Left lung (tissue), 4 donors: ENCODE measurements at regions not wholly inside any gene's neighbourhood (a gene's known extent, or its start where the extent isn't known, plus 50 kb on each side); places are given as distances from the start of the nearest gene placed in this dataset.

Source experiments
- ATAC-seq: fragments of 200-7000 bp; cut with Tn5 transposase; one replicate; pipeline ENCODE4 v1.9.1; 2020; ENCODE audit warnings: moderate library complexity
- DNase-seq, 4 donors: peaks; one replicate each; pipeline ENCODE4 v3.0.0-alpha.2; 2013 to 2020
- H3K27ac ChIP-seq, 2 donors: fragments of 200-600 bp; sonication (generic) in 1 of 2; one replicate each; pipeline versions ENCODE4 v1.5.0 to v1.8.0; 2020 to 2021
- H3K27me3 ChIP-seq, 2 donors: fragments of 200-600 bp; sonication (generic) in 1 of 2; one replicate each; pipeline versions ENCODE4 v1.5.0 to v1.8.0; 2020 to 2021
- H3K36me3 ChIP-seq, 2 donors: fragments of 200-600 bp; sonication (generic) in 1 of 2; one replicate each; pipeline versions ENCODE4 v1.5.0 to v1.8.0; 2020 to 2021
- H3K4me1 ChIP-seq, 2 donors: fragments of 200-600 bp; one replicate each; pipeline ENCODE4 v1.8.0; 2021
- H3K4me3 ChIP-seq, 2 donors: fragments of 200-600 bp; sonication (generic) in 1 of 2; one replicate each; pipeline versions ENCODE4 v1.5.0 to v1.8.0; 2020 to 2021; ENCODE audit warnings: mild to moderate bottlenecking in 1 of 2
- H3K9me3 ChIP-seq, 2 donors: fragments of 200-600 bp; sonication (generic) in 1 of 2; one replicate each; pipeline versions ENCODE4 v1.5.0 to v1.8.0; 2020 to 2021
- CTCF ChIP-seq, 2 donors: fragments of 200-600 bp; sonication (generic) in 1 of 2; IDR thresholded peaks; one replicate each; pipeline versions ENCODE4 v1.5.0 to v1.8.0; 2021; ENCODE audit warnings: antibody characterized with exemption in 2 of 2
- intact Hi-C, 2 donors: fragments of 100-400 bp; cut with DNase I; formaldehyde crosslinking; loops; one replicate each; pipeline versions ENCODE4 v1.11.2 to v1.14.2; 2022
- donor health status: DM: no; HTN: yes; CAD: no.
- donor health status: DM: no; HTN: no; CAD: no.

GRCh38 chr5:155686131-155686530 is 640.8 kb upstream of the SGCD start:
- H3K4me1 ChIP-seq, result no peaks in the 10 kb centered on the region
- intact Hi-C loops, result no loop called here
- TF ChIP-seq CTCF (IDR thresholded peaks at IDR 0.05), result no peak
- no peak for DNase-seq
- H3K4me3 ChIP-seq, result no peak overlapping the region
- H3K36me3 ChIP-seq, result no peaks in the 10 kb centered on the region
- H3K27ac ChIP-seq, result no peak overlapping the region
- no peaks in the 10 kb centered on the region for H3K9me3 ChIP-seq
- no peaks in the 10 kb centered on the region for H3K27me3 ChIP-seq
- no peak for ATAC-seq

GRCh38 chr5:155689406-155689805 is 637.6 kb upstream of the SGCD start:
- Histone ChIP-seq H3K36me3 (no peaks in the 10 kb centered on the region), H3K27me3 (no peaks in the 10 kb centered on the region), H3K4me3 (no peak overlapping the region), H3K27ac (no peak overlapping the region), H3K9me3 (no peaks in the 10 kb centered on the region), H3K4me1 (no peaks in the 10 kb centered on the region)
- no peak for ATAC-seq
- DNase-seq, result no peak
- TF ChIP-seq CTCF (IDR thresholded peaks at IDR 0.05), result no peak
- intact Hi-C loops, result no loop called here

- Histone ChIP-seq H3K9me3 (no peaks in the 10 kb centered on the region), H3K4me1 (no peaks in the 10 kb centered on the region), H3K36me3 (no peaks in the 10 kb centered on the region), H3K27ac (no peak overlapping the region), H3K4me3 (no peak overlapping the region), H3K27me3 (no peaks in the 10 kb centered on the region)
- TF ChIP-seq CTCF (IDR thresholded peaks at IDR 0.05), result no peak
- DNase-seq, result no peak
- no peak for ATAC-seq
- intact Hi-C loops, result no loop called here
Measured at GRCh38 chr5:155696362-155696761, 630.6 kb upstream of the SGCD start.

GRCh38 chr5:155697236-155697635 is 629.7 kb upstream of the SGCD start:
- Histone ChIP-seq H3K4me3 (no peak overlapping the region), H3K27ac (no peak overlapping the region), H3K36me3 (no peaks in the 10 kb centered on the region), H3K9me3 (no peaks in the 10 kb centered on the region), H3K27me3 (no peaks in the 10 kb centered on the region), H3K4me1 (no peaks in the 10 kb centered on the region)
- TF ChIP-seq CTCF (IDR thresholded peaks at IDR 0.05), result no peak
- ATAC-seq (no peak), DNase-seq (no peak)
- intact Hi-C loops, result no loop called here

GRCh38 chr5:155699385-155699784 is 627.6 kb upstream of the SGCD start:
- no peak for ATAC-seq
- H3K4me1 ChIP-seq, result no peaks in the 10 kb centered on the region
- DNase-seq, result no peak
- H3K4me3 ChIP-seq, result no peak overlapping the region
- H3K27me3 ChIP-seq, result no peaks in the 10 kb centered on the region
- no peak for TF ChIP-seq CTCF (IDR thresholded peaks at IDR 0.05)
- H3K27ac ChIP-seq, result no peak overlapping the region
- no peaks in the 10 kb centered on the region for H3K36me3 ChIP-seq
- intact Hi-C loops, result no loop called here
- no peaks in the 10 kb centered on the region for H3K9me3 ChIP-seq
